RWPE2 (cell line): ENCODE measurements at regions not wholly inside any gene's neighbourhood (a gene's known extent, or its start where the extent isn't known, plus 50 kb on each side); places are given as distances from the start of the nearest gene placed in this dataset.

Experiments used
- ATAC-seq: fragments of 200-7000 bp; cut with Tn5 transposase; 3 replicates; pipeline ENCODE4 v1.9.1; 2021; ENCODE audit warnings: low read depth
- DNase-seq: peaks from one replicate; pipeline ENCODE4 v3.0.0-alpha.2; 2020; ENCODE audit warnings: low spot score
- H3K27ac ChIP-seq: fragments of 450-650 bp; 2 replicates; pipeline ENCODE4 v1.5.1; 2017; ENCODE audit warnings: mild to moderate bottlenecking; ENCODE audit not compliant: poor library complexity, severe bottlenecking
- H3K27me3 ChIP-seq: fragments of 250-450 bp; sonication (Bioruptor Pico); 2 replicates; pipeline ENCODE4 v1.5.1; 2021; ENCODE audit warnings: mild to moderate bottlenecking, moderate library complexity; ENCODE audit not compliant: insufficient read depth, poor library complexity, severe bottlenecking
- H3K36me3 ChIP-seq: fragments of 250-450 bp; sonication (Bioruptor Pico); 2 replicates; pipeline ENCODE4 v1.5.1; 2020; ENCODE audit warnings: low read depth, mild to moderate bottlenecking, moderate library complexity
- H3K4me1 ChIP-seq: fragments of 250-450 bp; sonication (Bioruptor Pico); 2 replicates; pipeline ENCODE4 v1.5.1; 2021; ENCODE audit warnings: mild to moderate bottlenecking, moderate library complexity; ENCODE audit not compliant: insufficient read depth, poor library complexity, severe bottlenecking
- H3K4me3 ChIP-seq: fragments of 250-450 bp; sonication (Bioruptor Pico); 2 replicates; pipeline ENCODE4 v1.5.1; 2021; ENCODE audit warnings: mild to moderate bottlenecking, moderate library complexity; ENCODE audit not compliant: severe bottlenecking
- H3K9me3 ChIP-seq: fragments of 250-450 bp; sonication (Bioruptor Pico); 2 replicates; pipeline ENCODE4 v1.5.1; 2021; ENCODE audit warnings: mild to moderate bottlenecking, moderate library complexity; ENCODE audit not compliant: severe bottlenecking
- CTCF ChIP-seq: fragments of 450-650 bp; IDR thresholded peaks from one replicate; pipeline ENCODE4 v1.5.1; 2017; ENCODE audit warnings: mild to moderate bottlenecking, moderate library complexity; ENCODE audit not compliant: poor library complexity, severe bottlenecking

GRCh38 chr12:123034022-123034541 lies 53.6 kb downstream of the ARL6IP4 start:
- Histone ChIP-seq H3K36me3 (no peaks in the 10 kb centered on the region), H3K9me3 (no peaks in the 10 kb centered on the region), H3K27me3 (no peaks in the 10 kb centered on the region), H3K27ac (no peak overlapping the region), H3K4me1 (no peaks in the 10 kb centered on the region), H3K4me3 (no peak overlapping the region)
- ATAC-seq, result no peak
- no peak for TF ChIP-seq CTCF
- no peak for DNase-seq

- H3K4me3 ChIP-seq, result no peak overlapping the region
- TF ChIP-seq CTCF, result no peak
- ATAC-seq (no peak), DNase-seq (no peak)
- no peaks in the 10 kb centered on the region for H3K4me1 ChIP-seq
- no peak overlapping the region for H3K27ac ChIP-seq
- no peaks in the 10 kb centered on the region for H3K27me3 ChIP-seq
- H3K36me3 ChIP-seq, result no peaks in the 10 kb centered on the region
- no peaks in the 10 kb centered on the region for H3K9me3 ChIP-seq
Observed at GRCh38 chr12:123033392-123034021, 53.0 kb downstream of the ARL6IP4 start.

- H3K27ac ChIP-seq, result no peak overlapping the region
Observed at GRCh38 chr12:123032736-123033391, 52.4 kb downstream of the ARL6IP4 start.

More at GRCh38 chr12:123032736-123033391, 52.4 kb downstream of the ARL6IP4 start:
- H3K4me3 ChIP-seq, result no peak overlapping the region
- TF ChIP-seq CTCF, result no peak
- H3K9me3 ChIP-seq, result no peaks in the 10 kb centered on the region
- no peaks in the 10 kb centered on the region for H3K4me1 ChIP-seq
- DNase-seq (no peak), ATAC-seq (no peak)
- H3K36me3 ChIP-seq, result no peaks in the 10 kb centered on the region
- no peaks in the 10 kb centered on the region for H3K27me3 ChIP-seq
